ENCODE measurements at regions not wholly inside any gene's neighbourhood (a gene's known extent, or its start where the extent isn't known, plus 50 kb on each side); places are given as distances from the start of the nearest gene placed in this dataset.

GRCh38 chr4:154015578-154015977, 226.7 kb upstream of the SFRP2 start:
- Histone ChIP-seq H3K14ac (ENCODE audit: insufficient read length) (no peak overlapping the region), H3K4me1 (replicated peaks in 1 of 4; ENCODE audit: control insufficient read depth in 3 of 4, insufficient read depth in 4 of 4, low read length in 3 of 4) (no peaks in the 10 kb centered on the region), H3K23me2 (ENCODE audit: low read depth, low read length) (peaks cover 2% of the 10 kb centered on the region; the same call in 1 of the 2 replicates), H3K9me3 (ENCODE audit: insufficient read depth in 2 of 2, low read depth in 1 of 2, low read length in 1 of 2) (no peaks in the 10 kb centered on the region), H3K27me3 (replicated peaks in 1 of 4; ENCODE audit: control insufficient read depth in 3 of 4, extremely low read depth in 1 of 4, insufficient read depth in 3 of 4, low read length in 3 of 4) (no peaks in the 10 kb centered on the region; a peak in 1 of 7 replicates), H3K9ac (replicated peaks in 1 of 4; ENCODE audit: extremely low read depth in 1 of 4, low read depth in 3 of 4, low read length in 3 of 4) (no peak overlapping the region), H3K36me3 (ENCODE audit: control insufficient read depth in 2 of 4, insufficient read depth in 4 of 4, low read length in 3 of 4) (no peaks in the 10 kb centered on the region), H3K4ac (replicated peaks; ENCODE audit: insufficient read length, low read depth, low read length) (no peak overlapping the region), H2BK20ac (ENCODE audit: low read length) (no peak overlapping the region), H3K79me1 (ENCODE audit: low read depth, low read length) (no peaks in the 10 kb centered on the region), H4K20me1 (replicated peaks in 1 of 2; ENCODE audit: control insufficient read depth in 1 of 2, insufficient read depth in 2 of 2, low read length in 2 of 2) (no peaks in the 10 kb centered on the region), H3K56ac (replicated peaks; ENCODE audit: insufficient read length, low read depth, low read length) (no peak overlapping the region), H2BK120ac (replicated peaks; ENCODE audit: low read depth, low read length) (no peak overlapping the region), H2AK5ac (ENCODE audit: low read depth, low read length) (no peak overlapping the region), H4K5ac (ENCODE audit: insufficient read length, low read depth, low read length) (no peak overlapping the region), H3K4me3 (ENCODE audit: extremely low read depth in 1 of 4, insufficient read depth in 2 of 4, low read depth in 3 of 4, low read length in 4 of 4) (no peak overlapping the region), H2BK12ac (ENCODE audit: low read depth, low read length) (no peak overlapping the region), H3K18ac (ENCODE audit: extremely low read depth, low read length) (no peak overlapping the region), H3K79me2 (ENCODE audit: control insufficient read depth in 1 of 2, insufficient read depth in 2 of 2, low read length in 2 of 2) (no peaks in the 10 kb centered on the region), H4K8ac (ENCODE audit: extremely low read depth, insufficient read depth, low read length) (no peak overlapping the region), H2BK15ac (ENCODE audit: low read length) (no peak overlapping the region), H3K27ac (ENCODE audit: low read depth, low read length) (no peak overlapping the region), H3K23ac (ENCODE audit: insufficient read length) (no peak overlapping the region), H2AFZ (ENCODE audit: low read length) (no peak overlapping the region), H4K91ac (replicated peaks; ENCODE audit: insufficient read length, low read length) (no peak overlapping the region), H3K4me2 (ENCODE audit: insufficient read depth in 1 of 2, low read depth in 2 of 2, low read length in 2 of 2) (no peak overlapping the region), H2BK5ac (ENCODE audit: low read depth, low read length) (no peak overlapping the region)
- WGBS, 2 experiments (ENCODE audit: extremely low coverage in 1 of 2, insufficient coverage in 1 of 2, insufficient read length in 1 of 2, insufficient replicate concordance in 2 of 2, low coverage in 1 of 2, low lambda C conversion rate in 2 of 2, missing lambda C conversion rate in 1 of 2), result 90% methylated on average over 3 of the region's 3 CpGs; no CpG with 5 or more reads in 1 of the 2 experiments
- no peak for FAIRE-seq
- no peak for DNase-seq (ENCODE audit: low read depth in 1 of 2, low spot score in 2 of 2)
- POLR2A ChIA-PET (ENCODE audit: partially characterized antibody), result interaction anchor here (1.2 kb wide), 1 partner anchor 225 kb away, joined by 3 read pairs; no protein-coding TSS in a partner anchor
- CTCF ChIA-PET (ENCODE audit: partially characterized antibody), result interaction anchor here (0.8 to 3.8 kb wide), 3 partner anchors 9 to 235 kb away, joined by 3 to 20 read pairs (median 3); no protein-coding TSS in a partner anchor
- no peak for TF ChIP-seq JUND (IDR thresholded peaks at IDR 0.05; ENCODE audit: low read length)
- no peak for TF ChIP-seq BRCA1 (IDR thresholded peaks at IDR 0.05; ENCODE audit: low read depth, low read length)
- no peak for TF ChIP-seq ASH2L (IDR thresholded peaks at IDR 0.05; ENCODE audit: low read length)
- TF ChIP-seq POU5F1 (IDR thresholded peaks at IDR 0.05; ENCODE audit: low read depth, low read length), result no peak
- TF ChIP-seq CBX8 (IDR thresholded peaks at IDR 0.05; ENCODE audit: borderline replicate concordance, low read depth, low read length), result no peak
- no peak for TF ChIP-seq CHD1 (IDR thresholded peaks at IDR 0.05; ENCODE audit: low read depth, low read length)
- no peak for TF ChIP-seq HDAC2 (IDR thresholded peaks at IDR 0.05; ENCODE audit: borderline replicate concordance in 1 of 2, low read depth in 2 of 2, low read length in 2 of 2)
- no peak for TF ChIP-seq RXRA (IDR thresholded peaks at IDR 0.05; ENCODE audit: insufficient read depth, low read depth, low read length)
- no peak for TF ChIP-seq ATF2 (IDR thresholded peaks at IDR 0.05; ENCODE audit: low read length)
- no peak for TF ChIP-seq CEBPB (IDR thresholded peaks at IDR 0.05; ENCODE audit: low read depth, low read length)

Data from H1 (cell line).